Osteoblast (primary cell): ENCODE measurements at regions not wholly inside any gene's neighbourhood (a gene's known extent, or its start where the extent isn't known, plus 50 kb on each side); places are given as distances from the start of the nearest gene placed in this dataset.

ENCODE experiments used
- DNase-seq: peaks from one replicate; pipeline ENCODE4 v3.0.0; 2011; ENCODE audit warnings: low spot score, mixed read lengths; ENCODE audit not compliant: insufficient read length; ENCODE audit errors: missing footprints
- H2AFZ ChIP-seq: 2 replicates; pipeline ENCODE4 v1.6.0; 2011; ENCODE audit warnings: mild to moderate bottlenecking, low read length
- H3K27ac ChIP-seq: 2 replicates; pipeline ENCODE4 v1.5.1; 2011; ENCODE audit warnings: mild to moderate bottlenecking, low read depth, low read length, moderate library complexity
- H3K27me3 ChIP-seq: 2 replicates; pipeline ENCODE4 v1.6.0; 2012; ENCODE audit warnings: mild to moderate bottlenecking, control low read depth, inconsistent platforms, low read length, moderate library complexity; ENCODE audit not compliant: insufficient read depth
- H3K36me3 ChIP-seq: 2 replicates; pipeline ENCODE4 v1.5.1; 2011; ENCODE audit warnings: mild to moderate bottlenecking, low read length, control low read depth, moderate library complexity; ENCODE audit not compliant: insufficient read depth
- H3K4me1 ChIP-seq: 2 replicates; pipeline ENCODE4 v1.5.1; 2011; ENCODE audit warnings: mild to moderate bottlenecking, low read length, control low read depth, moderate library complexity; ENCODE audit not compliant: insufficient read depth
- H3K4me2 ChIP-seq: 2 replicates; pipeline ENCODE4 v1.6.0; 2011; ENCODE audit warnings: mild to moderate bottlenecking, low read length; ENCODE audit not compliant: insufficient read depth
- H3K4me3 ChIP-seq: fragments of 200-600 bp; sonication (generic); 3 replicates; pipeline ENCODE4 v1.5.1; 2012; ENCODE audit warnings: mild to moderate bottlenecking, low read length, inconsistent platforms; ENCODE audit not compliant: insufficient read depth
- H3K79me2 ChIP-seq: 2 replicates; pipeline ENCODE4 v1.6.0; 2012; ENCODE audit warnings: mild to moderate bottlenecking, low read length, control low read depth, inconsistent platforms; ENCODE audit not compliant: insufficient read depth
- H3K9me3 ChIP-seq: 2 replicates; pipeline ENCODE4 v1.5.1; 2011; ENCODE audit warnings: low read depth, low read length, control low read depth
- H4K20me1 ChIP-seq: 2 replicates; pipeline ENCODE4 v1.6.0; 2012; ENCODE audit warnings: mild to moderate bottlenecking, low read length, control low read depth; ENCODE audit not compliant: insufficient read depth
- CTCF ChIP-seq: IDR thresholded peaks from 2 replicates; pipeline ENCODE4 v1.5.1; 2011; ENCODE audit warnings: mild to moderate bottlenecking, low read depth, low read length, moderate library complexity; ENCODE audit errors: extremely low read depth

DNA sequence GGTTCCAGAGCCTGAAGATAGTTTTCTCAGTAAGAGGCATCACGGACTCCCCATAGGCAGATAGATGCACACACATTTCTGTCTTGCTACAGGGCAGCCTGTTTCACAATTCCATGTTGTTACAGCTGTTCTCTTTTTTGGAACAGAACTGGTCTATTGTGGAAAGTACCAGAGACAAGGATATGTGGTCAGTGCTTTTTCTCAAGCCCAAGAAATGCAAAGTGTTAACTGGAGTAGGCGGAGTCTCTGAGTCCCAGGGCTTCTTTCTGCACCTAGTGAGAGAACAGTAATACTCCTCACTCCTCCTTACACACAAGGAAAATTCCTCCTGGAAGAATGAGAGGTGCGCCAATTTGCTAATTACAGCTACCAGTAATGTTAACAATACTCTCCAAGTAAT lies 141.6 kb upstream of the ARGLU1 start:
- H3K4me2 ChIP-seq: no peak overlapping the region
- H3K4me3 ChIP-seq: no peak overlapping the region
- no peaks in the 10 kb centered on the region for H4K20me1 ChIP-seq
- no peaks in the 10 kb centered on the region for H3K9me3 ChIP-seq
- no peak for DNase-seq
- no peaks in the 10 kb centered on the region for H3K36me3 ChIP-seq
- no peaks in the 10 kb centered on the region for H3K79me2 ChIP-seq
- no peaks in the 10 kb centered on the region for H3K27me3 ChIP-seq
- H3K4me1 ChIP-seq: no peaks in the 10 kb centered on the region
- H2AFZ ChIP-seq: no peak overlapping the region
- no peak overlapping the region for H3K27ac ChIP-seq
- no peak for TF ChIP-seq CTCF

- TF ChIP-seq CTCF: no peak
Measured at GRCh38 chr13:106702505-106702904, 134.6 kb upstream of the ARGLU1 start.

GRCh38 chr13:106701771-106702341 lies 133.9 kb upstream of the ARGLU1 start:
- TF ChIP-seq CTCF: no peak
- H2AFZ ChIP-seq: no peak overlapping the region
- no peaks in the 10 kb centered on the region for H3K27me3 ChIP-seq
- H3K27ac ChIP-seq: no peak overlapping the region
- H3K36me3 ChIP-seq: no peaks in the 10 kb centered on the region
- H3K4me3 ChIP-seq: no peak overlapping the region
- H4K20me1 ChIP-seq: no peaks in the 10 kb centered on the region
- no peaks in the 10 kb centered on the region for H3K9me3 ChIP-seq
- H3K4me2 ChIP-seq: no peak overlapping the region
- H3K79me2 ChIP-seq: no peaks in the 10 kb centered on the region
- no peak for DNase-seq
- no peaks in the 10 kb centered on the region for H3K4me1 ChIP-seq

More at GRCh38 chr13:106702505-106702904, 134.6 kb upstream of the ARGLU1 start:
- no peak overlapping the region for H2AFZ ChIP-seq
- H3K27ac ChIP-seq: no peak overlapping the region
- H3K36me3 ChIP-seq: no peaks in the 10 kb centered on the region
- H3K9me3 ChIP-seq: no peaks in the 10 kb centered on the region
- no peaks in the 10 kb centered on the region for H3K27me3 ChIP-seq
- no peak for DNase-seq
- no peak overlapping the region for H3K4me3 ChIP-seq
- H3K4me1 ChIP-seq: no peaks in the 10 kb centered on the region
- no peaks in the 10 kb centered on the region for H3K79me2 ChIP-seq
- H3K4me2 ChIP-seq: no peak overlapping the region
- no peaks in the 10 kb centered on the region for H4K20me1 ChIP-seq

- H3K4me3 ChIP-seq: no peak overlapping the region
- H3K79me2 ChIP-seq: no peaks in the 10 kb centered on the region
- no peaks in the 10 kb centered on the region for H3K4me1 ChIP-seq
- H3K4me2 ChIP-seq: no peak overlapping the region
- no peaks in the 10 kb centered on the region for H4K20me1 ChIP-seq
- H3K27me3 ChIP-seq: no peaks in the 10 kb centered on the region
- H2AFZ ChIP-seq: no peak overlapping the region
- H3K27ac ChIP-seq: no peak overlapping the region
- DNase-seq: no peak
- no peaks in the 10 kb centered on the region for H3K36me3 ChIP-seq
- no peak for TF ChIP-seq CTCF
- no peaks in the 10 kb centered on the region for H3K9me3 ChIP-seq
Measured at GRCh38 chr13:106700439-106700838, 132.5 kb upstream of the ARGLU1 start.
